Inflammatory macrophage (primary cell): ENCODE measurements at regions not wholly inside any gene's neighbourhood (a gene's known extent, or its start where the extent isn't known, plus 50 kb on each side); places are given as distances from the start of the nearest gene placed in this dataset.

Source experiments
- DNase-seq, 2 donors: peaks; one replicate each; pipeline ENCODE4 v3.0.0-alpha.2; 2020 to 2022

DNA sequence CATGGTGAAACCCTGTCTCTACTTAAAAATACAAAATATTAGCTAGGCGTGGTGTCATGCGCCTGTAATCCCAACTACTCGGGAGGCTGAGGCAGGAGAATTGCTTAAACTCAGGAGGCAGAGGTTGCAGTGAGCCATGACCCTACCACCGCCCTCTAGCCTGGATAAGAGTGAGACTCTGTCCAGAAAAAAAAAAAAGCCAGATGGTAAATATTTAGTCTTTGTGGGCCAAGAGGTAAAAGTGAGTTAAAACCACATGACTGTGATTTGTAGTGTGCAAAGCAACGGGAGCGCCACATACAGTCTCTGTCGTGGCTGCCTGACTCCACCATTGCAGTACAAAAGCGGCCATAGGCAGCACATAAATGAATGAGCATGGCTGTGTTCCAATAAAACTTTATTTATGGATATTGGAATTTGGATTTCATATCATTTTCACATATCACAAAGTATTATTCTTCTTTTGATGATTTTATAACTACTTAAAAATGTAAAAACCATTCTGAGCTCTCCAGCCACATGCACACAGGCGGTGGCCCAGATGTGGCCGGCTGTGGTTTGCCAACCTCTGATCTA, 51.8 kb upstream of the CASZ1 start:
- DNase-seq: no peak

DNA sequence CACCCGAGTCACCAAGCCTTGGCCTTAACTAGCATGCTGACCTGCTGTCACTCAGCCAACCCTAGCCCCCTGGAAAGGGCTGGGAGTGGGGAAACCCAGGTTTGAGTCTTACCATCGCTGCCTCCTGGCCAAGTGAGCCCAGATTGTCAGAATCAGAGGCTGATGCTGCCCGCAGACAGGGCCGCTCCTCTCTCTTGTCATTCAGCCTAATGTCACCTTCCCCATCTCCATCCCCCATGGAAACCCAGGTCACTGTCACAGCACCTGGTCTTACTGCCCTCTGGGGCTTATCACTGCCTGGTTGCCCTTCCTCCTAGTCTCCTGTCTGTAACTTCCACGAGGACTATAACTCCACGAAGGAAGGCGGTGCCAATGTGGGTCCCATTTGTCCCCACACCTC, 53.6 kb upstream of the CASZ1 start:
- DNase-seq: no peak

DNA sequence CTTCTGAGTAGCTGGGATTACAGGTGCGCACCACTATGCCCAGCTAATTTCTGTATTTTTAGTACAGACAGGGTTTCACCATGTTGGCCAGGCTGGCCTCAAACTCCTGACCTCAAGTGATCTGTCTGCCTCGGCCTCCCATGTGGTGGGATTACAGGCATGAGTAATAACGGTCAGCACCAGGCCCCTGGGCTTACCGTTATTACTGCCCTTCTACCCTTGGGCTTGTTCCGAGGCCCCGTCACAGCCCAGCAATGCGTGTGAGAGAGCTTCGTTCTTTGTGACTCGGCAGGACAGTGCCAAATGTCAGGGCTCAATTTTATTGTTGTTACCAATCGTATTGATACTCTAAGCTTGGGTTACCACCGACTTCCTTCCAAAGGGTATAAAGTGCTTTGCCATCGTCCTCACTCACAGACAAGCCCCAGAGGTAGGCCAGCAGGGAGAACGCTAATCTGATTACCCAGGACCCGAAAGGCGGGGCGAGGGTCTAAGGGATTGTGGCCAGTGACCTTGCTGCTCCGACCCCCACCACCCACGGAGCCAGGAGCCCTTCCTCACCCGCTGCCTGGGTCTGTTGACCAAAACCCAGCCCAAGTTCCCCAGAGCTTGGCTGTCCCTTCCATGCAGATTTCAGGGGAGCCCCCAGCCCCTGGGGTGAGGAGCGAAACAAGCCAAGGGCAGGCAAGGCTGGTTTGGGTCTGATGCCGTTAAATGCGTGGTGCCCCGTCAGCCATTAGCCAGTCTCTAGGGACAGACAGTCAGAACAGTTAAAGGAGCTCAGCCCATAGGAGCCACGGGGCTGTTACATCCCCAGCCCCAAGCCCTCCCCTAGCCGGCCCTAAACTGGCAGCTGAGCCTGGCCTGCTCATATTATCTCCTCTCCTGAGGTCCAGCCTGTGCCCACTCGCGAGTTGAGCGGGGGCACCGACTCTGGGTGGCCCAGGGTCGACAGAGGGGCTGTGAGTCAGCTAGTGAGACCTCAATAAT, 54.9 kb upstream of the CASZ1 start:
- DNase-seq: no peak

DNA sequence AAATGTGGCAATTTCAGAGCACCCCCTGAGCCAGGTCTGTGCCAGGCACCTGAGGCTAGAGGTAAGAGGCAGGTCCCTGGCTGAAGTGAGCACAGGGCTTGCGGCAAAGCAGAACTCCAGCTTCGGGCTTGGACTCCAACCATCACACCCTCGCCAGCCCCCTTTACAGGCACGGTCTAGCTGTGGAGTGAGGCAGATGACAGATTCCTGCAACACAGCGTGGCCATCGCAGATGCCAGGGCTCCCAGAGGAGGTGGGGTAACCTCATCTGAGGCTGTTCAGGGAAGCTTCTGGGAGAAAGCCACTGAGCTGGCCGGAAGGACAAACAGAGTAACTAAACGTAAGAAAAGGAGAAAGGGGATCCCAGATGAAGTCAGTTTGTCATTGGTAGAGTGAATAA, 55.6 kb upstream of the CASZ1 start:
- no peak for DNase-seq

DNA sequence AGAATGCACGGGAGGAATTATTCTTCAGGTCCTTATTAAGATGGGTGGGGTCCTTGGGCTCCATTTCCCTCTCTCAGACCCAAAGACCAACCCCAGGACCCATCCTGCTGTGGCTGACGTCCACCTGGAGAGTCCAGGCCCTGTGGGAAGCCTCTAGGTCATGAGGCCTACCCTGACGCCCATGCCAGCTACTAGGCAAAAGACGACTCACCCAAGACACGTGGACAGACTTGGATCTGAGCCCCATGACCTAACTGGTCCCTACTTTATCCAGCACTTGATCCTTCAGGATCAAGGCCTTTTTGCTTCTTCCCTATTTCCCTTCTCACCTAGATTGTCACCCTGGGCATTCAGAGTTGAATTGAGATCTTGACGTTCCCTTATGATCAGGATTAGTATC, 56.0 kb upstream of the CASZ1 start:
- no peak for DNase-seq

DNA sequence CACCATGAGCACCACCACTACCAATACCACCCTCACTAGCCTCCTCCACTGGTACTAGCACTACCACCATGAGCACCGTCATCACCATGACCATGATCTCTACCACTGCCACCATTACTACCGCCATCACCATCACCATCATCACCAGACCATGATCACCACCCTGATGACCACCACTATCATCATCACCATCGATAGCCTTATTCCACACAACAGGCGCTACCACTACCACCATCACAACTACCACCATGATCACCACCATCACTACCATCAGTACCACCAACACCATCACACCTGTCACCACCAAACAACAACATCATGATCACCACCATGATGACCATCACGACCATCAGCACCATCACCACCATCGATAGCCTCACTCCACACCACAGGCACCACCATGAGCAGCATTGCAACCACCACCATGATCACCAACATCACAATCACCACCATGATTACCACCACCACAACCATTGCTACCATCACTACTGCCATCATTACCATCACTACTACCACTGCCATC, 56.6 kb upstream of the CASZ1 start:
- no peak for DNase-seq

DNA sequence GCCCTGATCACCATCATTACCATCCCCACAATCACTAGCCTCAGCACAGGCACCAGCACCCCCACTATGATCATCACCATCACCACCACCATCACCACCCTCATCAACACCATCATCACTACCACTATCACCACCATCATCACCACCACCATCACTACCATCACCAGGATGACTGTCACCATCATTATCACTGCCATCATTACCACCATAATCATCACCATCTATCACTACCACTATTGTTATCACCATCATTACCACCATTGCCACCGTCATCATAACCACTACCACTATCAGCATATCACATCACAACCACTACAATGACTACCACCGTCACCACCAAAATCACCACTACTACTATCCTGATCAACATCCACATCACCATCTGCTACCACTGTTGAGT, 57.3 kb upstream of the CASZ1 start:
- no peak for DNase-seq

DNA sequence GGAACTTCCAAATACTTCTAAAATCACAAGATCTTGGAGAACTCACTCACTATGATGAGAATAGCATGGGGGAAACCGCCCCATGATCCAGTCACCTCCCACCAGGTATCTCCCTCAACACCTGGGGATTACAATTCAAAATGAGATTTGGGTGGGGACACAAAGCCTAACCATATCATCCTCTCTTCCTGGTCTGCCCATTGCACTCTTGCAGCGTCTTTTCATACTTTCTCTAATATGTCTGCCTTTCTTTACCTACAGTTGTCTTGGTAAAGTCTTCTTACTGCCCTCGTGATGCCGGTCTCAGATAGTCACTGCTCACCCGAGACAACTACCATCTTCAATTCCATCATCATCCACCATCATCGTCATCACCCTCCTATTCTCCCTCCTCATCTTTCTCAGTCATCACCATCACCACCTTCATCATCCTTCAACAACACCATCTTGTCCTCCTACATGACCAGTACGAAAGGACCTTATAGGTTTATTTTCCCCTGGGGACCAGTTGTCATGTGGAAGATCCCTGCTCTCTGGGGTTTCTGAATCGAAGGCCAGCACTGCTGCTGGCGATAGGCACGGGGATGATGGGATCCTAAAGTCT, 58.5 kb upstream of the CASZ1 start:
- DNase-seq: no peak

DNA sequence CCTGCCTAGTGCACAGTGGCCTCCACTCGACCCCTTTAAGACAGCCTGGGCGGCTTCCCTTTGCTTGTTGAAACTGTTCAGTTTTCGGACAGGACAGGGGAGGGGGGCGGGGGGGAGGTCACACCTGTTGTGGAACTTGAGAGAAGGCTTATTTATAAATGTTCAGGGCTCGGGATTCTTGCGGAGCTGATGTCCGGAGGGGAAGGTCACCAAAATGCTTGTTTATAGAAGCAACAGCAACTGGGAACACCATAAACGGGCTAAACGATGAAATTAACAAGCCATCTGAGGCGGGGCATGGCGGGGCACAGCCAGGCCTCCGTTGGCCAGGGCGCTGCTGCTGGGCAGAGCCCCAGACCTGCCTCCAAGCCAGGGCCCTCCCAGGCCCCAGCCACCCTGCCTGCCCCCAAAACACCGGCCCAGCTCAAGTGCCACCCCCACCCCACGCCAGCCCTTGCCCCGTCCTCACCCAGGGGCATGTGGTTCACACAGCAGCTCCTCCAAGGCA, 59.8 kb upstream of the CASZ1 start:
- DNase-seq: no peak

DNA sequence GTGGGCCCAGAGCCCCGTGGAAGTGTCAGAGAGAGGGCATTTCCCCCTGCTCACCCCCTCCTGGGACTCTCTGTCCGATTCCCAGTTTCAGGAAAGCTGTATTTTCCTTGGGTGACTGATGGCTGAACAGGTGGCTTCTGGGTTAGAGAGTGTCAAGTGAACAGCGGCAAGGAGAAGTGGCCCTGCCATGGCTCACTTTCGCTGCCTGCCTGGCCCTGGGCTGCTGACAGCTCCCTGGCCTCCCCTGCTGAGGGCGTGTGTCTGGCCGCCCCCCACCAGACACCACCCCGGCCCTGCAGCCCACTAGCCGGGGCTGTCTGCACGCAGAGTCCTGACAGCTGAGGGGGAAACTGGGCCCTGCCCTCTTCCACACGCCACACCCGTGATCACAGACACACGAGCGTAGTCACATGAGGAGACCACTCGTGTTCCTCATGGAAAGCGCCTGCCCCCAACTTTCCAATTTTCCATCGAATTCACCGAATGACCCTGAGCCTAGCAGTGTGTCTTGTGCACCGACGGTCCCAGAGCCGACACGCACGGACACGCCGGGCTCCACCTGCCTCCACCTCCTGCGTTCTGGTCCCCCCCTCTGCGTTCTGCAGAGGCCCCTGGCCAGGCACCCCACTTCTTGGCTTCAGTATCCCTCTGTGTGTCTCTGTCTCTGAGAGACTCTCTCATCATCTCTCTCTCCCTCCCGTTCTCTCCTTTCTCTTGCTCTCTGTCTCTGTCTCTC, 60.6 kb upstream of the CASZ1 start:
- no peak for DNase-seq

DNA sequence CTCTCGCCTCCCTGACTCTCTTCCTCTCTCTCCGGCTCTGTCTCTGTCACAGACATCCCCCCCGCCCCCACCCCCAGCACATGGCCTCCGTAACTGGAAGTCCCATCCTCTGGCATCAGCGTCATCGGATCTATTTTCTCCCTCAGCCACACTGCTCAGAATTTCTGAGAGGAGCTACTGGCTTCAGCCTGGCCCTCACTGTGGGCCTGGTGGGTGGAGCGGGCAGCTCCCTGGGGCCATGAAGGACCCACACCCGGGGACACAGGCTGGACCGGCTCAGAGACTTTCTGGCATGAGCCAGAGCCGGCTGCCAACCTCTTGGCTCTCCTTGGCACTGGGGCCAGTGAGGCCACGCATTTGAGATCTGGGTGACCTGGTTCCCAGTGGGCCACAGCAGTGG, 61.2 kb upstream of the CASZ1 start:
- no peak for DNase-seq

DNA sequence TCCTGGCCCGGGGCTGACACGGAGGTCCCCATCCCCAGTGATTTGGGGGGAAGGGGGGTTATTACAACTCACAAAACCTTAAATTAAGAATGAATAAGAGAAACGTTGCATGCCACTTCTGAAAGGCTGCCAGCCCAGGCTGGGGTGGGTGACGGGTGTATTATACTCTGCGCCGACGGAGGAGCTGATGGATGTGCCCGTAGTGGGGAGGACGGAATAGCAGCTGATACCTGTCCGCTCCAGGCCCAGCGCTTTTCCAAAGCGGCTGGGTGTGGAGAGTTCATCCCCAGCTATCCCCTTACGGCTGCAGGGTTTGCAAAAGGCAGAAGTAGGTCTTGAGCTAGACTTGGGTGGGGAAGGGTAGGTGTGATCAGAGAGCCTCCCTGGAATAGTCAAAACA, 63.8 kb upstream of the CASZ1 start:
- no peak for DNase-seq

DNA sequence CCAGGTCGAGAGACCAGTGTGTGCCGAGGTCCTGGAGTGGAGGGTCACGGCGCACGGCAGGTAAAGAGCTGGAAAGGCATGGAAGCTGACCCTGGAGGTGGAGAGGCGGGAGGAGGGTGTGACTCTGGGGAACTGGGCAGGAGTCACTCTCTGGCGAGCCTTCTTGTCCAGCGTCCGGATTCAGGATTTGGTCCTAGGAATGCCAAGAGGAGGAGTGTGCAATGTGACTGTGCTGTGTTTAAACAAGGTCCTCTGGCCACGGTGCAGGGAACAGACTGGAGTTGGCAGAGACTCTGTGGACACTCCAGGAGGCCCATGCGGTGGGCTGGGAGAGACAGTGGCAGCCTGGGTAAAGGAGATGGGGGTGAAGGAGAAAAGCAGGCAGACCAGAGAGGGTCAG, 64.2 kb upstream of the CASZ1 start:
- no peak for DNase-seq

DNA sequence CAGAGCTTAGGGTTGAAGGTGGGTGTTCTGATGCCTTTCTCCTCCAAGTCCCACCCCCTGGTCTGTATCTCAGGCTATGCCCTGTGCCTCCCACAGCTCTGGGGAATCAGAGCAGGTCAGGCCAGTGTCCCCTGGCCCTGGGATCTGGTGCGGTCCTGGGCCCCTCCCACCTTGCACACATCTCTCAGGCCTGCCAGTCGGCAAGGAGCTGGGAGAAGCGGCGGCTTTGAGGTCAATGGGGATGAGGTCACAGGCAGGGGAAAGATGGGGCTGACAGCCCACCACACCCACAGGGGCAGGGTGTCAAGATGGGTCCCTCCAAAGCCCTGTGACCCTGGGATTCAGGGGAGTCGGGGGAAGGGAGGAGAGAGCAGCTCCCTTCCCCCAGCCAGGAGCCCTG, 65.4 kb upstream of the CASZ1 start:
- no peak for DNase-seq

DNA sequence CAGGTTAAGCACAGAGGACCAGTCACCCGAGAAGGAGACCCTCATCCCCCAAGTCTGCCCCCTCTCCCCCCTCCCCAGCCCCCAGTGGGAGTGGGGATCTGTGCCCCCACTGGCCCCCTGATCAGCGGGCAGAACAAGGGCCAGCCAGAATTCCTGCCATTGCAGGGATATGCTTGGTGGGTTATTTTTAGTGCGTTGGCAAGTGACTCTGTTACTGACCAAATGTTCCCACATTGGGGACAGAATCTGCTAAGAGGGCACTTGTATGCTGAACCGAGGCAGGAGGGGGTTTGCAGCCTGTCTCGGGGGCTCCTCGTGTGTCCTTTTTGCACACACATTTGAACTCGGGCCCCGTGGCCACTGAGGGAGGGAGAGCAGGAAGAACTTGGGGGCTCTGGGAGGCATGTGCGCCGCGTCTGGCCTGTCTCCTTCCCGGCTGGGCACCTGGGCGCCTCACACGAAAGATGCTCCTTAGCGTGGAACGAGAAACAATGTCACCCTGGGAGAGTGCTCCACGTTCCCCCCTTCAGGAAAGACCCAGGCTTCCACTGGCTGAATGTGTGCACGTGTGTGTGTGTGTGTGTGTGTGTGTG, 66.4 kb upstream of the CASZ1 start:
- DNase-seq: no peak

DNA sequence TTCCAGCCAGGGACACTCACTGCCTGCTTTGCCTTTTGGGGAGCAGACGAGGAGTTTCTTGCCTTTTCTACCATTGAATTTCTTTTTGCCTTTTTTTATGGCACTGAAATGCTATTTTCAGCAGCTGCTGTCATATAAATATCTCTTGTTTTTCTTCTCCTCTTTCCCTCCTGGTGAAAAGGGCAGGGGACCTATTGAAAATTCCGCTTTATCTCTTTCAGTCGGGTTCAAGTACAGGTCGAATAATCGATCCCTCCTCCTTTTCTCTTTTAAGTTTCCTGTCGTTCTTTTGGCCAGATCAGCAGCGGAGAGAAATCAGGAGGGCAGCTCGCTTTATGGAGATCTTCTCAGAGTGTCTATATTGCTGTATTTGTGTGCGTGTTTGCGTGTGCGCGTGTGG, 67.4 kb upstream of the CASZ1 start:
- DNase-seq: no peak

DNA sequence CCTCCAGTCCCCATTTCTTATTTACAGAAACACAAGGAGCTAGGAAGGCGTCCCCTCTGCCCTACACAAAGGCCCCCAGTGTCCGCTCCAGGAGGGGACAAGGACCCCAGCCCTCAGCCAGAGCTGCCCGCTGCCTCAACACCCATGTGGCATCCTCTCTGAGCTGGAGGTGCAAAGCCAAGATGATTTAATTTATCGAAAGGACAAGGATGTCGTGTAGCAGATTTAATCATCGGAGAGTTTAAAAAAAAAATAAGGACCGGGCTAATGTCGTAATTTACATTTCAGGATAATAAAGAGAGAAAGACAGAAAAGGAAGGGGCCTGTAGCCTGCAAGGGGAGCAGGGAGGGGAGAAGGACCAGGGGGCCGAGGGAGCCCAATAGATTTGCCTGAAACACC, 68.3 kb upstream of the CASZ1 start:
- no peak for DNase-seq

DNA sequence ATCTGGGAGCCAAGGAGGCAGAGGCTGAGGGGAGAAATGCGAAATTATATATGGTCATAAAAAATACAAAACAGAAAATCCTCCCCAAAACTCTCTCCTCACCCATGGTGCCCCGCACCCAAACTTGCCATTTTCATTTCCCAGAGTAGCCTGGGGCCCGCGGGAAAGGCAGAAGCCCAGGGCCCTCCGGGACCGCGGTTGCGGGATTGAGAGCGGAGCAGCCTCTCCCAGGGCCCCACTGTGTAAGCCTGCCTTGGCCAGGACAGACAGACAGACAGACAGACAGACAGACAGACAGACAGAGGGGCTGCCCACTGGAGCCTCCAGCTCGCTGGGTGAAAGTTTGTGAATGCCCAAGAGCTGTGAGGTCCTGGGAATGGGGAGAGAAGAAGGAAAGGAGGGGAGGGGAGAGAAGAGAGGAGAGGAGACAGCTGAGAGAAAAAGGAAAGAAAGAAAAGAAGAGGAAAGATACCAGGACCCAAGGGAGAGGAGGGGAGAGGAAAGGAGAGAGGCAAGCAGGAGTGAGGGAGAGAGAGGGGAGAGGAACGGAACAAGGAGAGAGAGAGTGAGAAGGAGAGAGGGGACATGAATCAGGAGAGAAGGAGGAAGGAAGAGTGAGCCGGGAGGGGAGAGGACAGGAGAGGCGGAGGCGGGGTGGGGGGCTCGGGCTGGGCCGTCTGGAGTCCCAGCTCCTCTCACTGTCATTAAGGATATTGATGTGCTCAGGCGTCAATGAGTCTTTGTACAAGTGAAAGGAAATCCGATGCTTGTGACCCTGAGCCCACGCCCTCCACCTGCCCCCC, 69.3 kb upstream of the CASZ1 start:
- DNase-seq: no peak

DNA sequence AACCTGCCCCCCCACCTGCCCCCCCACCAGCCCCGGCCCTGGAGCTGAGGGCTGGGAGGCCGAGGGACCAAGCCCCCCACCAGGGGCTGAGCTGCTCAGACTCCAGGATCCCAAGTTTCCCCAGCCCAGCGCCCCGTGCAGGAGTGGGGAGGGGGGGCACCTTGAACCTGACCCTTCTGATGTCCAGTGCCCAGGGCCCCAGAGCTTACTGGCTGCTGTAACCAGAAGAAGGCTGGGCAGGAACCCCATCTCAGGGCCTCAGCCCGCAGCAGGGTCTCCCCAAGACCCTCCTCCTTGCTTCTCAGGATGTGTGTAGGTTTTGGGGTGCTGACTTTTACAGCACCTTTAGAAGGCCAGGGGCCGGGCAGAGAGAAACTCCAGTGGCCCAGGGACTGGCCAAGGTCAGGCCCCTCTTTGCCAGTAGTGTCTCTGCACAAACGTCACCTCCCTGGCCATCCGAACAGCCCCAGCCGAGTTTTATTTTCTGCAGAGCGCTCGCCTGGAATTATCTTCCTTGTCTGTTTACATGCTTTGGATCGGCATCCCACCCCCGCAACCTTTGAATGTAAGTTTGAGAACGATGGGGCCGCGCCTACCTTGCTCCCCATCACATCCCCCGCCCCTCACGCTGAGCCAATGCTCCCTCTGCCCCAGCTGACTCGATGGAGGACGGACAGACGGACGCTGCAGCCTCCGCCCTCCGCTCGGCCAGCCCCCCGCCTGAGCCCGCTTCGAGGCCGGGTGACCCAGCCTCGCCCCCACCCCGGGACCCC, 70.1 kb upstream of the CASZ1 start:
- DNase-seq: peak in 1 of 2 donors; percentile 8

DNA sequence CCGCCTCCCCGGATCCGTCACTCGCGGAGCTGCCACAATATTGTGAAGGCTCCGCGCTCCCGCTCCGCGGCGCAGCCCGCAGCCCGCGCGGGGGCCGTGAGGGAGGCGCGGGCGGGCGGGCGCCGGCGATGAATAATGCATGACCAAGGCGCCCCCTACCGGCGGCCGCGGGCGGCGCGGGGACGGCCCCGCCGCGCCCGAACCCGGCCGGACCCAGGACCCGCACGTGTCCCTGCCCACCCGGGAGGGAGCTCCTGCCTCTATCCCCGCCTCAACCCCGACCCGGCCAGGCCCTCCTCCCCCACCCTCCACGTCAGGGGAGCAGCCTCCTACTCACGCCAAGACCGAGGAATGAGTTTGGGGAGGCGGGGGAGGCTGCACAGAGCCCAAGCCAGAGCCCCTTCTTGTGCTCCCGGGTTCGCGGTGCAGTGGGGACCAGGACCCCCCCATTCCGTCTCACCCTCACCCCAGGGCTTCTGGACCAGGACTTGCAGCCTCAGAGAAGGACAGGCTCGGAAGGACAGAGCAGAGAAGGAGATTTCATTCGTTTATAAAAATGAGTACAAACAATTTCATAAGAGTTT, 70.8 kb upstream of the CASZ1 start:
- DNase-seq: peak; percentile 15 to 35
